Keratinocyte (primary cell): ENCODE measurements at regions not wholly inside any gene's neighbourhood (a gene's known extent, or its start where the extent isn't known, plus 50 kb on each side); places are given as distances from the start of the nearest gene placed in this dataset.

Source experiments
- DNase-seq: peaks from one replicate; pipeline ENCODE4 v3.0.0-alpha.2; 2011; ENCODE audit warnings: low read depth, missing footprints, low spot score
- FAIRE-seq: peaks from 2 replicates; lab custom pipeline; 2011; peaks lifted over from hg19 to GRCh38; lab: Jason Lieb, UNC
- H2AFZ ChIP-seq: 2 replicates; pipeline ENCODE4 v1.6.0; 2012; ENCODE audit warnings: low read length, control low read depth, inconsistent platforms; ENCODE audit not compliant: control insufficient read depth
- H3K27ac ChIP-seq: 2 replicates; pipeline ENCODE4 v1.5.1; 2011; ENCODE audit warnings: low read length; ENCODE audit not compliant: control insufficient read depth, insufficient read depth
- H3K27me3 ChIP-seq: 3 replicates; pipeline ENCODE4 v1.6.0; 2011; ENCODE audit warnings: low read length; ENCODE audit not compliant: control insufficient read depth, insufficient read depth; ENCODE audit errors: extremely low read depth
- H3K36me3 ChIP-seq, 2 experiments: 2 replicates in 1 of 2; 3 replicates in 1 of 2; pipeline ENCODE4 v1.5.1; 2011; ENCODE audit warnings: low read length in 2 of 2, mild to moderate bottlenecking in 1 of 2; ENCODE audit not compliant: control insufficient read depth in 2 of 2, insufficient read depth in 2 of 2; ENCODE audit errors: extremely low read depth in 1 of 2
- H3K4me1 ChIP-seq: 3 replicates; pipeline ENCODE4 v1.5.1; 2011; ENCODE audit warnings: low read length; ENCODE audit not compliant: control insufficient read depth, insufficient read depth; ENCODE audit errors: extremely low read depth
- H3K4me2 ChIP-seq: 3 replicates; pipeline ENCODE4 v1.6.0; 2011; ENCODE audit warnings: low read depth, low read length; ENCODE audit not compliant: control insufficient read depth, insufficient read depth; ENCODE audit errors: extremely low read depth
- H3K4me3 ChIP-seq, 3 experiments: fragments of 200-600 bp in 1 of 3; sonication (generic) in 1 of 3; 2 replicates in 2 of 3; 3 replicates in 1 of 3; pipeline ENCODE4 v1.5.1; 2011 to 2016; ENCODE audit warnings: low read length in 3 of 3, mild to moderate bottlenecking in 3 of 3, control low read depth in 2 of 3, inconsistent platforms in 1 of 3, low read depth in 1 of 3, mixed read lengths in 1 of 3, mixed run types in 1 of 3, moderate library complexity in 1 of 3; ENCODE audit not compliant: control insufficient read depth in 2 of 3, insufficient read depth in 2 of 3; ENCODE audit errors: extremely low read depth in 1 of 3
- H3K79me2 ChIP-seq: 2 replicates; pipeline ENCODE4 v1.6.0; 2012; ENCODE audit warnings: low read length; ENCODE audit not compliant: control insufficient read depth, insufficient read depth
- H3K9ac ChIP-seq: 3 replicates; pipeline ENCODE4 v1.6.0; 2011; ENCODE audit warnings: low read length; ENCODE audit not compliant: control insufficient read depth, insufficient read depth; ENCODE audit errors: extremely low read depth
- H3K9me1 ChIP-seq: 3 replicates; pipeline ENCODE4 v1.6.0; 2011; ENCODE audit warnings: low read length; ENCODE audit not compliant: control insufficient read depth, insufficient read depth; ENCODE audit errors: extremely low read depth
- H3K9me3 ChIP-seq: 2 replicates; pipeline ENCODE4 v1.5.1; 2012; ENCODE audit warnings: low read depth, low read length; ENCODE audit not compliant: control insufficient read depth
- H4K20me1 ChIP-seq: 3 replicates; pipeline ENCODE4 v1.6.0; 2011; ENCODE audit warnings: low read length; ENCODE audit not compliant: control insufficient read depth, insufficient read depth; ENCODE audit errors: extremely low read depth
- EZH2 ChIP-seq: IDR thresholded peaks from one replicate; pipeline ENCODE4 v1.6.1; 2012; ENCODE audit warnings: inconsistent platforms, mild to moderate bottlenecking, low read length, moderate library complexity
- dilution Hi-C: fragments of 300-500 bp; cut with MboI; formaldehyde crosslinking; loops from one replicate; pipeline ENCODE4 v1.7.0; 2020; ENCODE audit warnings: low sequenced_read_pairs; ENCODE audit not compliant: extremely low pct_ligation_motif_present
- TF ChIP-seq, protein P1 (sequence below), 3 experiments: IDR thresholded peaks in 1 of 3; conservative IDR thresholded peaks in 1 of 3; optimal IDR thresholded peaks in 1 of 3; 2 replicates in 2 of 3; 3 replicates in 1 of 3; pipeline versions ENCODE3 to v1.5.1; 2011; ENCODE audit warnings: low read length in 3 of 3, mild to moderate bottlenecking in 3 of 3, moderate library complexity in 2 of 3, control low read depth in 1 of 3, inconsistent platforms in 1 of 3; ENCODE audit not compliant: insufficient read depth in 2 of 3; ENCODE audit errors: extremely low read depth in 1 of 3

GRCh38 chr1:78722947-78723346 is 73.3 kb downstream of the IFI44 start:
- H4K20me1 ChIP-seq, result no peaks in the 10 kb centered on the region
- no peak overlapping the region for H3K4me2 ChIP-seq
- no peaks in the 10 kb centered on the region for H3K9me1 ChIP-seq
- no peak for DNase-seq
- no peaks in the 10 kb centered on the region for H3K36me3 ChIP-seq
- no peaks in the 10 kb centered on the region for H3K9me3 ChIP-seq
- H3K9ac ChIP-seq, result no peak overlapping the region
- no peak overlapping the region for H3K27ac ChIP-seq
- no peak for FAIRE-seq
- no peak overlapping the region for H2AFZ ChIP-seq
- no peak for TF ChIP-seq EZH2
- TF ChIP-seq, protein P1, sequence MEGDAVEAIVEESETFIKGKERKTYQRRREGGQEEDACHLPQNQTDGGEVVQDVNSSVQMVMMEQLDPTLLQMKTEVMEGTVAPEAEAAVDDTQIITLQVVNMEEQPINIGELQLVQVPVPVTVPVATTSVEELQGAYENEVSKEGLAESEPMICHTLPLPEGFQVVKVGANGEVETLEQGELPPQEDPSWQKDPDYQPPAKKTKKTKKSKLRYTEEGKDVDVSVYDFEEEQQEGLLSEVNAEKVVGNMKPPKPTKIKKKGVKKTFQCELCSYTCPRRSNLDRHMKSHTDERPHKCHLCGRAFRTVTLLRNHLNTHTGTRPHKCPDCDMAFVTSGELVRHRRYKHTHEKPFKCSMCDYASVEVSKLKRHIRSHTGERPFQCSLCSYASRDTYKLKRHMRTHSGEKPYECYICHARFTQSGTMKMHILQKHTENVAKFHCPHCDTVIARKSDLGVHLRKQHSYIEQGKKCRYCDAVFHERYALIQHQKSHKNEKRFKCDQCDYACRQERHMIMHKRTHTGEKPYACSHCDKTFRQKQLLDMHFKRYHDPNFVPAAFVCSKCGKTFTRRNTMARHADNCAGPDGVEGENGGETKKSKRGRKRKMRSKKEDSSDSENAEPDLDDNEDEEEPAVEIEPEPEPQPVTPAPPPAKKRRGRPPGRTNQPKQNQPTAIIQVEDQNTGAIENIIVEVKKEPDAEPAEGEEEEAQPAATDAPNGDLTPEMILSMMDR (optimal IDR thresholded peaks at IDR 0.05 in 1 of 3, IDR thresholded peaks at IDR 0.05 in 1 of 3, conservative IDR thresholded peaks at IDR 0.05 in 1 of 3; ENCODE audit: extremely low read depth in 1 of 3, insufficient read depth in 2 of 3, low read length in 3 of 3), result no peak
- no peaks in the 10 kb centered on the region for H3K79me2 ChIP-seq
- no peaks in the 10 kb centered on the region for H3K27me3 ChIP-seq
- H3K4me3 ChIP-seq, result no peak overlapping the region
- dilution Hi-C loops, result no loop called here
- H3K4me1 ChIP-seq, result no peaks in the 10 kb centered on the region

DNA sequence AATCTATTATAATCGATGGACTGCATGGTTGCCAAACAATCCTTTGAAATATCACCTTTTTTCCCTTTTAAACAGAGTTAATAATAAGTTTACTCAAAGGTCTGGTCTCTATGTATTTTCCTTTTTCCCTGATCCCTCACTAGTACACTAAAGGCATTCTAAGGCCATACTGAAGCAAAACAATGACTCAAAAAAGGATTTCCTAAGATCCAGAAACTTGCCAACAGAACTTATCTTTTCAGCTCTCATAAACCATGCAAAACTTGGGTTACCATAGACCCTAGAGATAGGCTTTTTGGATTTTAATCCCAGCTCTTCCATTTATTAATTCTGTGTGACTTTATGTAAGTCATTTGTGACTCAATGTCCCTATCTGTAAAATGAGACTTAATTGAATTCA is 77.1 kb downstream of the IFI44 start:
- no peaks in the 10 kb centered on the region for H3K9me1 ChIP-seq
- dilution Hi-C loops, result no loop called here
- H3K9me3 ChIP-seq, result no peaks in the 10 kb centered on the region
- H3K36me3 ChIP-seq, result no peaks in the 10 kb centered on the region
- no peak overlapping the region for H3K27ac ChIP-seq
- H3K4me3 ChIP-seq, result no peak overlapping the region
- FAIRE-seq, result no peak
- H4K20me1 ChIP-seq, result no peaks in the 10 kb centered on the region
- H3K79me2 ChIP-seq, result no peaks in the 10 kb centered on the region
- H3K4me1 ChIP-seq, result no peaks in the 10 kb centered on the region
- TF ChIP-seq EZH2, result no peak
- TF ChIP-seq, protein P1 (optimal IDR thresholded peaks at IDR 0.05 in 1 of 3, IDR thresholded peaks at IDR 0.05 in 1 of 3, conservative IDR thresholded peaks at IDR 0.05 in 1 of 3; ENCODE audit: extremely low read depth in 1 of 3, insufficient read depth in 2 of 3, low read length in 3 of 3), result no peak
- H2AFZ ChIP-seq, result no peak overlapping the region
- no peak overlapping the region for H3K4me2 ChIP-seq
- H3K9ac ChIP-seq, result no peak overlapping the region
- no peak for DNase-seq
- no peaks in the 10 kb centered on the region for H3K27me3 ChIP-seq
